Endodermal cell (in vitro differentiated cells): ENCODE measurements at regions not wholly inside any gene's neighbourhood (a gene's known extent, or its start where the extent isn't known, plus 50 kb on each side); places are given as distances from the start of the nearest gene placed in this dataset.

Source experiments
- DNase-seq: peaks from one replicate; pipeline ENCODE4 v3.0.0-alpha.2; 2017
- H3K27ac ChIP-seq: 2 replicates; pipeline ENCODE4 v1.5.1; 2013; ENCODE audit warnings: mild to moderate bottlenecking, low read depth, low read length, moderate library complexity
- H3K27me3 ChIP-seq: 2 replicates; pipeline ENCODE4 v1.6.1; 2013; ENCODE audit warnings: mild to moderate bottlenecking, low read length, moderate library complexity; ENCODE audit not compliant: insufficient read depth, control insufficient read depth, poor library complexity, severe bottlenecking
- H3K36me3 ChIP-seq: 2 replicates; pipeline ENCODE4 v1.7.0; 2013; ENCODE audit warnings: mild to moderate bottlenecking, low read length, moderate library complexity; ENCODE audit not compliant: control insufficient read depth, insufficient read depth
- H3K4me1 ChIP-seq: one replicate; pipeline ENCODE4 v1.7.0; 2013; ENCODE audit warnings: low read length; ENCODE audit not compliant: control insufficient read depth, insufficient read depth
- H3K4me3 ChIP-seq: 2 replicates; pipeline ENCODE4 v1.5.1; 2013; ENCODE audit warnings: mild to moderate bottlenecking, low read length, moderate library complexity
- H3K9ac ChIP-seq: 2 replicates; pipeline ENCODE4 v1.6.1; 2013; ENCODE audit warnings: mild to moderate bottlenecking, low read length, moderate library complexity; ENCODE audit not compliant: poor library complexity, severe bottlenecking; ENCODE audit errors: extremely low read depth
- H3K9me3 ChIP-seq: 2 replicates; pipeline ENCODE4 v1.6.1; 2013; ENCODE audit warnings: mild to moderate bottlenecking, low read length, moderate library complexity; ENCODE audit not compliant: control insufficient read depth
- H3K27ac Mint-ChIP-seq: 2 replicates; pipeline ENCODE4 v1.8.0; 2020; ENCODE audit warnings: mixed read lengths
- H3K27me3 Mint-ChIP-seq: 2 replicates; pipeline ENCODE4 v1.8.0; 2021; ENCODE audit warnings: mild to moderate bottlenecking, mixed read lengths; ENCODE audit not compliant: insufficient read depth
- H3K36me3 Mint-ChIP-seq: 2 replicates; pipeline ENCODE4 v1.8.0; 2020; ENCODE audit warnings: low read depth, mixed read lengths
- H3K4me1 Mint-ChIP-seq: 2 replicates; pipeline ENCODE4 v1.8.0; 2020; ENCODE audit warnings: mixed read lengths
- H3K4me3 Mint-ChIP-seq: 2 replicates; pipeline ENCODE4 v1.8.0; 2020; ENCODE audit warnings: mild to moderate bottlenecking, moderate library complexity, mixed read lengths
- H3K9me3 Mint-ChIP-seq: 2 replicates; pipeline ENCODE4 v1.8.0; 2020; ENCODE audit warnings: mild to moderate bottlenecking, mixed read lengths
- CTCF ChIP-seq: fragments of 200-600 bp; sonication (generic); conservative IDR thresholded peaks from 2 replicates; pipeline ENCODE4 v1.5.0; 2021; ENCODE audit warnings: antibody characterized with exemption, mild to moderate bottlenecking
- WGBS, 2 experiments: methylation state at CpG; one replicate each; pipeline versions ENCODE4 v1.1.5 to v1.1.7; 2013; ENCODE audit warnings: missing lambda C conversion rate in 2 of 2, mixed read lengths in 1 of 2; ENCODE audit not compliant: insufficient coverage in 1 of 2, insufficient read length in 1 of 2; 5-methylcytosine and 5-hydroxymethylcytosine counted together

DNA sequence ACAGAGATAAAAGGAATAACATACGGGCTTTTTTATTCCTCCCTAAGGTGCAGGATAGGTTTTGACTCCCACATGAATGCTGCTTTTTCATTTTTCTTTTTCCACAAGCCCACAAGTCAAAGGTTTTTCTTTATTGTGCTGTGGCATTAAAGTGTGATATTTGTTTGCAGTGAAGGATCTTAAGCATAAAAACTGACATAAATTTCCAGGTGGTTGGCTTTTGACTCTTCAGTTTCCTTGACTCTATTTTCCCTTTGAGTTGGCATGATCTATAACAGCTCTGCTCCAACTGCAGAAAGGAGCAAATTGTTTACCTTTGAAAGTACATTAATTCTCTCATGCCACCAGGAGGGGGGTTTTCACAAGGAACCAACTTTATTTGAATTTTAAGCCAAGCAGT lies 326.2 kb upstream of the FAM98A start:
- no peak for DNase-seq
- Mint-ChIP-seq H3K9me3 (peaks cover 3% of the 10 kb centered on the region), H3K4me3 (no peak overlapping the region), H3K36me3 (no peaks in the 10 kb centered on the region), H3K27me3 (no peaks in the 10 kb centered on the region), H3K4me1 (no peaks in the 10 kb centered on the region), H3K27ac (no peak overlapping the region)
- H3K27ac ChIP-seq = no peak overlapping the region
- H3K36me3 ChIP-seq = no peaks in the 10 kb centered on the region
- TF ChIP-seq CTCF = no peak
- H3K4me3 ChIP-seq = no peak overlapping the region
- no peaks in the 10 kb centered on the region for H3K9me3 ChIP-seq
- no peak overlapping the region for H3K9ac ChIP-seq
- no peaks in the 10 kb centered on the region for H3K4me1 ChIP-seq
- H3K27me3 ChIP-seq = no peaks in the 10 kb centered on the region
- 78 to 89% methylated on average over 1 of the region's 1 CpG for WGBS, 2 experiments

DNA sequence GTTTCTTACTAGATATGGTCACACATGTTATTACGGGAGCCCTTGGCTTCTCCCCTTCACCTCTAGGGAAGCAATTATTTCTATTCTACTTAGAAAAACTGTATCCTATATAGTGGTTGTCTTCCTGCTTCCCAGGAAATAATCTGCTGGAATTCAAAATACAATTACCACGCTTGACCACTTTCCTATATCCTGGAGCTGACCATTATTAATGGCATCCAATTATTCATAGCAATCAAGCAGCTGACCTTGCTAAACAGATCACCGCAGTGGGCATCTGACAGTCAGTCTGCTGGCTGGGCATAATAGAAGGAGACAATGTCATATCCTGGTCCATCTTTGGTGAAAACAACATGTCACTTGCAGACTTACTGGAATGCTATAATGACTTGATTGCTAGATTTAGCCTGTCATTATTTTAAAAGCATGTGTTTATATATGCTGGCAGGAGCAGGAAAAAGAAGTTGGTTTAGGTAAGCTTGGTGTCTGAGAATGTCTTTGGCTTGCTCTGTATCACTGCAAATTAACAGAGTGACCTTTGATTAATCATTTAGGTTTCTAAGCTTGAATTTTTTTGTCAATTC lies 325.6 kb upstream of the FAM98A start:
- WGBS, 2 experiments = 65 to 72% methylated on average over 2 to 3 of the region's 3 CpGs
- no peaks in the 10 kb centered on the region for H3K27me3 ChIP-seq
- no peaks in the 10 kb centered on the region for H3K9me3 ChIP-seq
- H3K27me3 Mint-ChIP-seq = no peaks in the 10 kb centered on the region
- no peaks in the 10 kb centered on the region for H3K4me1 Mint-ChIP-seq
- H3K36me3 Mint-ChIP-seq = no peaks in the 10 kb centered on the region
- H3K27ac ChIP-seq = no peak overlapping the region
- H3K36me3 ChIP-seq = no peaks in the 10 kb centered on the region
- H3K27ac Mint-ChIP-seq = no peak overlapping the region
- no peak overlapping the region for H3K9ac ChIP-seq
- H3K4me3 Mint-ChIP-seq = no peak overlapping the region
- peaks cover 3% of the 10 kb centered on the region for H3K9me3 Mint-ChIP-seq
- no peak for DNase-seq
- H3K4me1 ChIP-seq = no peaks in the 10 kb centered on the region
- no peak for TF ChIP-seq CTCF
- H3K4me3 ChIP-seq = no peak overlapping the region

- Mint-ChIP-seq H3K4me1 (no peaks in the 10 kb centered on the region), H3K36me3 (peaks cover 2% of the 10 kb centered on the region), H3K27ac (no peak overlapping the region), H3K9me3 (peaks cover 55% of the 10 kb centered on the region), H3K27me3 (no peaks in the 10 kb centered on the region), H3K4me3 (no peak overlapping the region)
- WGBS, 2 experiments = 90 to 95% methylated on average over 4 of the region's 4 CpGs
- Histone ChIP-seq H3K9me3 (peaks cover 17% of the 10 kb centered on the region), H3K27ac (no peak overlapping the region), H3K27me3 (no peaks in the 10 kb centered on the region), H3K9ac (no peak overlapping the region), H3K4me3 (no peak overlapping the region), H3K36me3 (no peaks in the 10 kb centered on the region), H3K4me1 (no peaks in the 10 kb centered on the region)
- DNase-seq = no peak
- TF ChIP-seq CTCF = no peak
Measured at GRCh38 chr2:33917252-33917651, 318.2 kb upstream of the FAM98A start.
